ENCODE measurements at regions not wholly inside any gene's neighbourhood (a gene's known extent, or its start where the extent isn't known, plus 50 kb on each side); places are given as distances from the start of the nearest gene placed in this dataset.

DNA sequence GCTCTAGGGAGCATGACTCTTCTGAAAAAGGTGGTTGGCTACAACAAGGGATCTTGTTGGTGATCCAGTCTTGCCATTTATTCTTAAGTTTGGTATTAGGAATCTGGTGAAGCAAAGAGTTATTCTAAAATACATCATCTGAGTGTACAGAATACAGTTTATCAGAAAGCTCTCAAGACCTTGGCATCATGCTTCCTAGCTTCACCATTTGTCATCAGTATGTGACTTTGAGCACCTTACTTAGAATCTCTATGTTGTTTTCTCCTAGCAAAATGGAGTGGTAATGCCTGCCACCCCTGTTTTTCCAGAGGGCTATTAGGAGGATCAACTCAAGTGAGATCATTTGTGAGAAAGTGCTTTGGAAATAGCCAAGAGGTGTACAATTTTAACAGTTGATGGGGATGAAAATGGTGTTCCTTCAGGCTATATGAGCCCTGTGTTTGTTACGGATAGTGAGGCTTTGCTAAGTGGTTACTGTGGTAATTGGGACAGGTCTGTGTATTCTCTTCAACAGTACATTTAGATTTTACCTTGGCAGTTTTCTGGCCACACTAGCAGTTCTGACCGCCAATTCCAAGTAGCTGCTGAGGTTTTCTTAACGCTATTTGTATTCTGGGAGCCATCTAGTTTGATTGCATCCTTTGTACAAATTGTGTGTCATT lies 120.5 kb downstream of the DISP1 start:
- H3K4me1 ChIP-seq (ENCODE audit: insufficient read depth, low read length) = no peaks in the 10 kb centered on the region
- no peak overlapping the region for H3K4me2 ChIP-seq (ENCODE audit: low read length)
- Mint-ChIP-seq H3K27me3 (ENCODE audit: low read depth, unreplicated experiment) (no peaks in the 10 kb centered on the region), H3K4me3 (ENCODE audit: unreplicated experiment) (no peak overlapping the region), H3K36me3 (ENCODE audit: low read depth, unreplicated experiment) (no peaks in the 10 kb centered on the region), H3K4me1 (ENCODE audit: low read depth, unreplicated experiment) (peaks cover 13% of the 10 kb centered on the region), H3K27ac (ENCODE audit: unreplicated experiment) (no peak overlapping the region), H3K9me3 (ENCODE audit: unreplicated experiment) (peaks cover 3% of the 10 kb centered on the region)
- H3K4me3 ChIP-seq (ENCODE audit: insufficient read depth, low read depth, low read length) = no peak overlapping the region
- no peak overlapping the region for H3K9ac ChIP-seq (ENCODE audit: low read length)
- H3K9me3 ChIP-seq (ENCODE audit: insufficient read depth, low read depth, low read length) = no peaks in the 10 kb centered on the region
- no peaks in the 10 kb centered on the region for H3K36me3 ChIP-seq (ENCODE audit: insufficient read depth, low read length)
- no peak overlapping the region for H2AFZ ChIP-seq (ENCODE audit: low read depth, low read length)
- no peaks in the 10 kb centered on the region for H3K79me2 ChIP-seq (ENCODE audit: insufficient read depth, low read length)
- H3K27me3 ChIP-seq (ENCODE audit: insufficient read depth, low read length) = no peaks in the 10 kb centered on the region
- DNase-seq (ENCODE audit: low read depth) (no peak), FAIRE-seq (no peak)
- H3K27ac ChIP-seq (ENCODE audit: low read depth, low read length) = no peak overlapping the region
- no peaks in the 10 kb centered on the region for H4K20me1 ChIP-seq (ENCODE audit: insufficient read depth, low read length)
- TF ChIP-seq, protein P1, sequence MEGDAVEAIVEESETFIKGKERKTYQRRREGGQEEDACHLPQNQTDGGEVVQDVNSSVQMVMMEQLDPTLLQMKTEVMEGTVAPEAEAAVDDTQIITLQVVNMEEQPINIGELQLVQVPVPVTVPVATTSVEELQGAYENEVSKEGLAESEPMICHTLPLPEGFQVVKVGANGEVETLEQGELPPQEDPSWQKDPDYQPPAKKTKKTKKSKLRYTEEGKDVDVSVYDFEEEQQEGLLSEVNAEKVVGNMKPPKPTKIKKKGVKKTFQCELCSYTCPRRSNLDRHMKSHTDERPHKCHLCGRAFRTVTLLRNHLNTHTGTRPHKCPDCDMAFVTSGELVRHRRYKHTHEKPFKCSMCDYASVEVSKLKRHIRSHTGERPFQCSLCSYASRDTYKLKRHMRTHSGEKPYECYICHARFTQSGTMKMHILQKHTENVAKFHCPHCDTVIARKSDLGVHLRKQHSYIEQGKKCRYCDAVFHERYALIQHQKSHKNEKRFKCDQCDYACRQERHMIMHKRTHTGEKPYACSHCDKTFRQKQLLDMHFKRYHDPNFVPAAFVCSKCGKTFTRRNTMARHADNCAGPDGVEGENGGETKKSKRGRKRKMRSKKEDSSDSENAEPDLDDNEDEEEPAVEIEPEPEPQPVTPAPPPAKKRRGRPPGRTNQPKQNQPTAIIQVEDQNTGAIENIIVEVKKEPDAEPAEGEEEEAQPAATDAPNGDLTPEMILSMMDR (IDR thresholded peaks at IDR 0.05; ENCODE audit: insufficient read depth, low read depth, low read length) = no peak
- no peak for TF ChIP-seq EZH2 (IDR thresholded peaks at IDR 0.05; ENCODE audit: insufficient read depth, low read length)

DNA sequence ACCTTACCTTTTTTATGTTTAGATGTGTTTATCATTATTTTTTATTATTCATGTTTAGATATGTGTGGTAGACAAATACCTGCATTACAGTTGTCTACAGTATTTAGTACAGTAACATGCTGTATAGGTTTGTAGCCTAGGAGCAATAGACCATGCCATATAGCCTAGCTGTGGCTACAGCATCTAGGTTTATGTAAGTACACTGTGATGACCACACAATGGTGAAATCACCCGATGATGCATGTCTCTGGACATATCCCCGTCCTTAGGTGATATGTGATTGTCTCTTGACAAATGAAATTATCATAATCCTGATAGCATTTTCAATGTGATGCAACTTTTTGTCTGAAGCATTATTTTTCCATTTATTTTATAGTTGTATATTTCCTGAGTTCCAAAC lies 121.2 kb downstream of the DISP1 start:
- H3K4me1 Mint-ChIP-seq (ENCODE audit: low read depth, unreplicated experiment) = peaks cover 7% of the 10 kb centered on the region
- Histone ChIP-seq H3K9me3 (ENCODE audit: insufficient read depth, low read depth, low read length) (no peaks in the 10 kb centered on the region), H4K20me1 (ENCODE audit: insufficient read depth, low read length) (no peaks in the 10 kb centered on the region), H3K27ac (ENCODE audit: low read depth, low read length) (no peak overlapping the region), H3K36me3 (ENCODE audit: insufficient read depth, low read length) (no peaks in the 10 kb centered on the region), H3K9ac (ENCODE audit: low read length) (no peak overlapping the region), H3K4me1 (ENCODE audit: insufficient read depth, low read length) (no peaks in the 10 kb centered on the region), H3K4me3 (ENCODE audit: insufficient read depth, low read depth, low read length) (no peak overlapping the region), H3K4me2 (ENCODE audit: low read length) (no peak overlapping the region), H3K79me2 (ENCODE audit: insufficient read depth, low read length) (no peaks in the 10 kb centered on the region), H3K27me3 (ENCODE audit: insufficient read depth, low read length) (no peaks in the 10 kb centered on the region), H2AFZ (ENCODE audit: low read depth, low read length) (no peak overlapping the region)
- no peak for DNase-seq (ENCODE audit: low read depth)
- H3K4me3 Mint-ChIP-seq (ENCODE audit: unreplicated experiment) = no peak overlapping the region
- H3K9me3 Mint-ChIP-seq (ENCODE audit: unreplicated experiment) = peaks cover 3% of the 10 kb centered on the region
- H3K36me3 Mint-ChIP-seq (ENCODE audit: low read depth, unreplicated experiment) = no peaks in the 10 kb centered on the region
- FAIRE-seq = no peak
- H3K27ac Mint-ChIP-seq (ENCODE audit: unreplicated experiment) = no peak overlapping the region
- TF ChIP-seq, protein P1 (IDR thresholded peaks at IDR 0.05; ENCODE audit: insufficient read depth, low read depth, low read length) = no peak
- TF ChIP-seq EZH2 (IDR thresholded peaks at IDR 0.05; ENCODE audit: insufficient read depth, low read length) = no peak
- no peaks in the 10 kb centered on the region for H3K27me3 Mint-ChIP-seq (ENCODE audit: low read depth, unreplicated experiment)

DNA sequence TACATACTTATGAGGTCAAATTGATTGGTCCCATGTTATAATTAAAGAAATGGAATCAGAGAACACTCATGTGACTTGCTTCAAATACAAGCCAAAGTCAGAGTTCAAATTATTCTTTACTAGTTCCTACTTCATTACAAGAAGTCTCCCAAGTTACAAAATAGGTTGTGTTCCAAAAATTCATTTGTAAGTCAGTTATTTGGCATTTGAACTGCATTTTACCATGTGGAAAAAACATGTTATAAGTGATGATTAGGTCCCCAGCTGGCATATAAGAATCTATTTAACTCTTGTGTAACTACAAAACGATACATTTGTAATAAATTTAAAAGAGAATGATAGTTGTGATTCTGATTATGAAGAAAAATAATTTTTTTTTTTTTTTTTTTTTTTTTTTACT lies 124.1 kb downstream of the DISP1 start:
- FAIRE-seq = no peak

More for the DNA sequence above, 124.1 kb downstream of the DISP1 start:
- no peaks in the 10 kb centered on the region for H3K9me3 ChIP-seq (ENCODE audit: insufficient read depth, low read depth, low read length)
- no peaks in the 10 kb centered on the region for H3K4me1 Mint-ChIP-seq (ENCODE audit: low read depth, unreplicated experiment)
- no peaks in the 10 kb centered on the region for H3K79me2 ChIP-seq (ENCODE audit: insufficient read depth, low read length)
- no peak overlapping the region for H3K4me2 ChIP-seq (ENCODE audit: low read length)
- peaks cover 3% of the 10 kb centered on the region for H3K9me3 Mint-ChIP-seq (ENCODE audit: unreplicated experiment)
- H2AFZ ChIP-seq (ENCODE audit: low read depth, low read length) = no peak overlapping the region
- no peak overlapping the region for H3K27ac ChIP-seq (ENCODE audit: low read depth, low read length)
- no peak for DNase-seq (ENCODE audit: low read depth)
- H3K9ac ChIP-seq (ENCODE audit: low read length) = no peak overlapping the region
- peaks cover 5% of the 10 kb centered on the region for H3K36me3 ChIP-seq (ENCODE audit: insufficient read depth, low read length)
- no peaks in the 10 kb centered on the region for H3K27me3 Mint-ChIP-seq (ENCODE audit: low read depth, unreplicated experiment)
- no peaks in the 10 kb centered on the region for H3K4me1 ChIP-seq (ENCODE audit: insufficient read depth, low read length)
- H3K4me3 Mint-ChIP-seq (ENCODE audit: unreplicated experiment) = no peak overlapping the region
- no peaks in the 10 kb centered on the region for H3K27me3 ChIP-seq (ENCODE audit: insufficient read depth, low read length)
- TF ChIP-seq, protein P1 (IDR thresholded peaks at IDR 0.05; ENCODE audit: insufficient read depth, low read depth, low read length) = no peak
- H3K4me3 ChIP-seq (ENCODE audit: insufficient read depth, low read depth, low read length) = no peak overlapping the region
- peaks cover 5% of the 10 kb centered on the region for H3K36me3 Mint-ChIP-seq (ENCODE audit: low read depth, unreplicated experiment)
- H3K27ac Mint-ChIP-seq (ENCODE audit: unreplicated experiment) = no peak overlapping the region
- no peaks in the 10 kb centered on the region for H4K20me1 ChIP-seq (ENCODE audit: insufficient read depth, low read length)
